ENCODE measurements at regions not wholly inside any gene's neighbourhood (a gene's known extent, or its start where the extent isn't known, plus 50 kb on each side); places are given as distances from the start of the nearest gene placed in this dataset.
"Not testable (repeated sequence)": the region's sequence is repeated elsewhere in the genome, so short reads cannot be mapped to it uniquely, and the experiment has no call there.

GRCh38 chr5:66234241-66234640 lies 90.1 kb downstream of the SREK1 start:
- DNase-seq (ENCODE audit: low read depth in 2 of 2) = no peak

- DNase-seq (ENCODE audit: low read depth in 2 of 2) = no peak
These were observed 94.3 kb downstream of the SREK1 start for GRCh38 chr5:66238435-66238834.

GRCh38 chr5:66239034-66239433 lies 94.9 kb downstream of the SREK1 start:
- no peak for DNase-seq (ENCODE audit: low read depth in 2 of 2)

GRCh38 chr5:66241136-66241825 lies 97.2 kb downstream of the SREK1 start:
- DNase-seq (ENCODE audit: low read depth in 2 of 2) = no peak

GRCh38 chr5:66242050-66242715 lies 98.1 kb downstream of the SREK1 start:
- no peak for DNase-seq (ENCODE audit: low read depth in 2 of 2)

GRCh38 chr5:66246608-66247007 lies 102.5 kb downstream of the SREK1 start:
- DNase-seq (ENCODE audit: low read depth in 2 of 2) = no peak

- no peak for DNase-seq (ENCODE audit: low read depth in 2 of 2)
These were observed 103.3 kb downstream of the SREK1 start for GRCh38 chr5:66247176-66247960.

- no peak for DNase-seq (ENCODE audit: low read depth in 2 of 2)
These were observed 104.8 kb downstream of the SREK1 start for GRCh38 chr5:66248874-66249273.

GRCh38 chr5:66249920-66250319 lies 105.8 kb downstream of the SREK1 start:
- DNase-seq (ENCODE audit: low read depth in 2 of 2) = no peak

- no peak for DNase-seq (ENCODE audit: low read depth in 2 of 2)
These were observed 108.7 kb downstream of the SREK1 start for GRCh38 chr5:66252849-66253248.

GRCh38 chr5:66255714-66256113 lies 111.6 kb downstream of the SREK1 start:
- no peak for DNase-seq (ENCODE audit: low read depth in 2 of 2)

GRCh38 chr5:66273121-66273520 lies 129.0 kb downstream of the SREK1 start:
- no peak for DNase-seq (ENCODE audit: low read depth in 2 of 2)

GRCh38 chr5:66276986-66277385 lies 132.9 kb downstream of the SREK1 start:
- no peak for DNase-seq (ENCODE audit: low read depth in 2 of 2)

GRCh38 chr5:66277981-66278380 lies 133.9 kb downstream of the SREK1 start:
- no peak for DNase-seq (ENCODE audit: low read depth in 2 of 2)

GRCh38 chr5:66281294-66281693 lies 137.2 kb downstream of the SREK1 start:
- DNase-seq (ENCODE audit: low read depth in 2 of 2) = no peak

GRCh38 chr5:66284588-66285342 lies 140.7 kb downstream of the SREK1 start:
- no peak for DNase-seq (ENCODE audit: low read depth in 2 of 2)

- DNase-seq (ENCODE audit: low read depth in 2 of 2) = no peak
These were observed 141.3 kb downstream of the SREK1 start for GRCh38 chr5:66285343-66285922.

- no peak for DNase-seq (ENCODE audit: low read depth in 2 of 2)
These were observed 147.7 kb downstream of the SREK1 start for GRCh38 chr5:66291771-66292170.

- DNase-seq (ENCODE audit: low read depth in 2 of 2) = not testable (repeated sequence)
These were observed 149.8 kb downstream of the SREK1 start for GRCh38 chr5:66293851-66294250.

- DNase-seq (ENCODE audit: low read depth in 2 of 2) = no peak
These were observed 155.4 kb downstream of the SREK1 start for GRCh38 chr5:66299463-66299862.

GRCh38 chr5:66302344-66302743 lies 158.2 kb downstream of the SREK1 start:
- DNase-seq (ENCODE audit: low read depth in 2 of 2) = no peak
